Activated naive CD4-positive, alpha-beta T cell treated with anti-CD3 and anti-CD28 coated beads, Interleukin-2, amount 10 ng/mL, durations not matched to agents 7 days and 5 days (primary cell): ENCODE measurements at regions not wholly inside any gene's neighbourhood (a gene's known extent, or its start where the extent isn't known, plus 50 kb on each side); places are given as distances from the start of the nearest gene placed in this dataset.
"Not testable (repeated sequence)": the region's sequence is repeated elsewhere in the genome, so short reads cannot be mapped to it uniquely, and the experiment has no call there.

Experiments
- CTCF ChIA-PET: fragments of 350-600 bp; sonication (Branson Sonifier 250); formaldehyde crosslinking; loops from one replicate; lab custom pipeline; 2021; ENCODE audit warnings: antibody characterized with exemption; lab: Charles Lee
- DNase-seq: peaks from one replicate; pipeline ENCODE4 v3.0.0-alpha.2; 2020
- H3K27ac Mint-ChIP-seq: one replicate; pipeline ENCODE4 v1.8.0; 2021; ENCODE audit warnings: mild to moderate bottlenecking, moderate library complexity, mixed read lengths
- H3K27me3 Mint-ChIP-seq: one replicate; pipeline ENCODE4 v1.8.0; 2021; ENCODE audit warnings: mild to moderate bottlenecking, mixed read lengths
- H3K36me3 Mint-ChIP-seq: one replicate; pipeline ENCODE4 v1.8.0; 2021; ENCODE audit warnings: mixed read lengths
- H3K4me1 Mint-ChIP-seq: one replicate; pipeline ENCODE4 v1.8.0; 2021; ENCODE audit warnings: mixed read lengths
- H3K4me3 Mint-ChIP-seq: one replicate; pipeline ENCODE4 v1.8.0; 2021; ENCODE audit warnings: mild to moderate bottlenecking, moderate library complexity, mixed read lengths
- H3K9me3 Mint-ChIP-seq: one replicate; pipeline ENCODE4 v1.8.0; 2021; ENCODE audit warnings: mixed read lengths

- CTCF ChIA-PET = no interaction called here
- H3K36me3 Mint-ChIP-seq = peaks cover 8% of the 10 kb centered on the region
- no peak overlapping the region for H3K27ac Mint-ChIP-seq
Observed at GRCh38 chr12:124377981-124378509, 83.2 kb downstream of the RFLNA start.

GRCh38 chr12:124376435-124376834 lies 81.5 kb downstream of the RFLNA start:
- DNase-seq = no peak
- no peaks in the 10 kb centered on the region for H3K27me3 Mint-ChIP-seq
- CTCF ChIA-PET = no interaction called here
- peaks cover 8% of the 10 kb centered on the region for H3K36me3 Mint-ChIP-seq
- H3K9me3 Mint-ChIP-seq = no peaks in the 10 kb centered on the region
- H3K4me1 Mint-ChIP-seq = no peaks in the 10 kb centered on the region
- no peak overlapping the region for H3K27ac Mint-ChIP-seq
- H3K4me3 Mint-ChIP-seq = no peak overlapping the region

More at GRCh38 chr12:124377981-124378509, 83.2 kb downstream of the RFLNA start:
- H3K27me3 Mint-ChIP-seq = no peaks in the 10 kb centered on the region
- H3K4me3 Mint-ChIP-seq = no peak overlapping the region
- DNase-seq = no peak
- no peaks in the 10 kb centered on the region for H3K4me1 Mint-ChIP-seq
- H3K9me3 Mint-ChIP-seq = no peaks in the 10 kb centered on the region

- peaks cover 8% of the 10 kb centered on the region for H3K36me3 Mint-ChIP-seq
- no peaks in the 10 kb centered on the region for H3K9me3 Mint-ChIP-seq
- H3K4me1 Mint-ChIP-seq = no peaks in the 10 kb centered on the region
- CTCF ChIA-PET = no interaction called here
- no peak overlapping the region for H3K27ac Mint-ChIP-seq
- no peaks in the 10 kb centered on the region for H3K27me3 Mint-ChIP-seq
- H3K4me3 Mint-ChIP-seq = no peak overlapping the region
- no peak for DNase-seq
Observed at GRCh38 chr12:124375789-124376175, 80.9 kb downstream of the RFLNA start.

GRCh38 chr12:124375141-124375788 lies 80.4 kb downstream of the RFLNA start:
- no peaks in the 10 kb centered on the region for H3K9me3 Mint-ChIP-seq
- no peak overlapping the region for H3K4me3 Mint-ChIP-seq
- DNase-seq = no peak
- no peaks in the 10 kb centered on the region for H3K4me1 Mint-ChIP-seq
- no peak overlapping the region for H3K27ac Mint-ChIP-seq
- H3K27me3 Mint-ChIP-seq = no peaks in the 10 kb centered on the region
- CTCF ChIA-PET = no interaction called here
- peaks cover 8% of the 10 kb centered on the region for H3K36me3 Mint-ChIP-seq

- Mint-ChIP-seq H3K27me3 (no peaks in the 10 kb centered on the region), H3K36me3 (peaks cover 5% of the 10 kb centered on the region), H3K4me1 (no peaks in the 10 kb centered on the region), H3K4me3 (no peak overlapping the region), H3K9me3 (no peaks in the 10 kb centered on the region), H3K27ac (no peak overlapping the region)
- CTCF ChIA-PET = no interaction called here
- DNase-seq = no peak
Observed at GRCh38 chr12:124374567-124374966, 79.7 kb downstream of the RFLNA start.

- CTCF ChIA-PET = no interaction called here
- Mint-ChIP-seq H3K27me3 (no peaks in the 10 kb centered on the region), H3K27ac (no peak overlapping the region), H3K4me3 (no peak overlapping the region), H3K9me3 (no peaks in the 10 kb centered on the region), H3K4me1 (no peaks in the 10 kb centered on the region), H3K36me3 (peaks cover 5% of the 10 kb centered on the region)
- DNase-seq = no peak
Observed at GRCh38 chr12:124374147-124374546, 79.3 kb downstream of the RFLNA start.

GRCh38 chr12:124373701-124374100 lies 78.8 kb downstream of the RFLNA start:
- H3K9me3 Mint-ChIP-seq, DNase-seq, H3K4me1 Mint-ChIP-seq, H3K27ac Mint-ChIP-seq, H3K4me3 Mint-ChIP-seq, H3K27me3 Mint-ChIP-seq, H3K36me3 Mint-ChIP-seq, CTCF ChIA-PET: not testable (repeated sequence)

GRCh38 chr12:124372831-124373230 lies 77.9 kb downstream of the RFLNA start:
- no peaks in the 10 kb centered on the region for H3K9me3 Mint-ChIP-seq
- no peak for DNase-seq
- H3K27ac Mint-ChIP-seq = no peak overlapping the region
- no peak overlapping the region for H3K4me3 Mint-ChIP-seq
- no peaks in the 10 kb centered on the region for H3K27me3 Mint-ChIP-seq
- H3K4me1 Mint-ChIP-seq = no peaks in the 10 kb centered on the region
- H3K36me3 Mint-ChIP-seq = peaks cover 7% of the 10 kb centered on the region
- CTCF ChIA-PET = no interaction called here

GRCh38 chr12:124371970-124372555 lies 77.2 kb downstream of the RFLNA start:
- H3K36me3 Mint-ChIP-seq = peaks cover 5% of the 10 kb centered on the region
- CTCF ChIA-PET = no interaction called here

GRCh38 chr12:124371366-124371765 lies 76.5 kb downstream of the RFLNA start:
- H3K9me3 Mint-ChIP-seq = no peaks in the 10 kb centered on the region
- no peaks in the 10 kb centered on the region for H3K4me1 Mint-ChIP-seq
- H3K27ac Mint-ChIP-seq = no peak overlapping the region
- DNase-seq = no peak
- CTCF ChIA-PET = interaction anchor here (0.8 kb wide), 1 partner anchor 400 kb away, joined by 3 read pairs; no protein-coding TSS in a partner anchor
- no peak overlapping the region for H3K4me3 Mint-ChIP-seq
- H3K36me3 Mint-ChIP-seq = peaks cover 3% of the 10 kb centered on the region
- H3K27me3 Mint-ChIP-seq = no peaks in the 10 kb centered on the region

More at GRCh38 chr12:124371970-124372555, 77.2 kb downstream of the RFLNA start:
- Mint-ChIP-seq H3K27me3 (no peaks in the 10 kb centered on the region), H3K4me3 (no peak overlapping the region), H3K9me3 (no peaks in the 10 kb centered on the region), H3K27ac (no peak overlapping the region), H3K4me1 (no peaks in the 10 kb centered on the region)
- DNase-seq = no peak

- Mint-ChIP-seq H3K27me3 (no peaks in the 10 kb centered on the region), H3K27ac (no peak overlapping the region), H3K36me3 (peaks cover 3% of the 10 kb centered on the region), H3K4me1 (no peaks in the 10 kb centered on the region), H3K9me3 (no peaks in the 10 kb centered on the region), H3K4me3 (no peak overlapping the region)
- CTCF ChIA-PET = interaction anchor here (0.8 kb wide), 1 partner anchor 400 kb away, joined by 3 read pairs; no protein-coding TSS in a partner anchor
- DNase-seq = no peak
Observed at GRCh38 chr12:124370851-124371250, 76.0 kb downstream of the RFLNA start.

GRCh38 chr12:124370384-124370783 lies 75.5 kb downstream of the RFLNA start:
- Mint-ChIP-seq H3K27me3 (no peaks in the 10 kb centered on the region), H3K4me1 (no peaks in the 10 kb centered on the region), H3K36me3 (peaks cover 3% of the 10 kb centered on the region), H3K27ac (no peak overlapping the region), H3K9me3 (no peaks in the 10 kb centered on the region), H3K4me3 (no peak overlapping the region)
- CTCF ChIA-PET = no interaction called here
- DNase-seq = no peak

GRCh38 chr12:124369827-124370378 lies 75.0 kb downstream of the RFLNA start:
- Mint-ChIP-seq H3K27ac (no peak overlapping the region), H3K27me3 (no peaks in the 10 kb centered on the region), H3K36me3 (peaks cover 3% of the 10 kb centered on the region), H3K9me3 (no peaks in the 10 kb centered on the region), H3K4me3 (no peak overlapping the region), H3K4me1 (no peaks in the 10 kb centered on the region)
- CTCF ChIA-PET = no interaction called here
- DNase-seq = no peak

GRCh38 chr12:124369055-124369826 lies 74.3 kb downstream of the RFLNA start:
- DNase-seq = no peak
- Mint-ChIP-seq H3K27me3 (no peaks in the 10 kb centered on the region), H3K27ac (no peak overlapping the region), H3K4me1 (no peaks in the 10 kb centered on the region), H3K36me3 (peaks cover 2% of the 10 kb centered on the region), H3K4me3 (no peak overlapping the region), H3K9me3 (no peaks in the 10 kb centered on the region)
- CTCF ChIA-PET = no interaction called here
